Endodermal cell (in vitro differentiated cells): ENCODE measurements at regions not wholly inside any gene's neighbourhood (a gene's known extent, or its start where the extent isn't known, plus 50 kb on each side); places are given as distances from the start of the nearest gene placed in this dataset.

Experiments
- DNase-seq: peaks from one replicate; pipeline ENCODE4 v3.0.0-alpha.2; 2017
- H3K27ac ChIP-seq: 2 replicates; pipeline ENCODE4 v1.5.1; 2013; ENCODE audit warnings: mild to moderate bottlenecking, low read depth, low read length, moderate library complexity
- H3K27me3 ChIP-seq: 2 replicates; pipeline ENCODE4 v1.6.1; 2013; ENCODE audit warnings: mild to moderate bottlenecking, low read length, moderate library complexity; ENCODE audit not compliant: insufficient read depth, control insufficient read depth, poor library complexity, severe bottlenecking
- H3K36me3 ChIP-seq: 2 replicates; pipeline ENCODE4 v1.7.0; 2013; ENCODE audit warnings: mild to moderate bottlenecking, low read length, moderate library complexity; ENCODE audit not compliant: control insufficient read depth, insufficient read depth
- H3K4me1 ChIP-seq: one replicate; pipeline ENCODE4 v1.7.0; 2013; ENCODE audit warnings: low read length; ENCODE audit not compliant: control insufficient read depth, insufficient read depth
- H3K4me3 ChIP-seq: 2 replicates; pipeline ENCODE4 v1.5.1; 2013; ENCODE audit warnings: mild to moderate bottlenecking, low read length, moderate library complexity
- H3K9ac ChIP-seq: 2 replicates; pipeline ENCODE4 v1.6.1; 2013; ENCODE audit warnings: mild to moderate bottlenecking, low read length, moderate library complexity; ENCODE audit not compliant: poor library complexity, severe bottlenecking; ENCODE audit errors: extremely low read depth
- H3K9me3 ChIP-seq: 2 replicates; pipeline ENCODE4 v1.6.1; 2013; ENCODE audit warnings: mild to moderate bottlenecking, low read length, moderate library complexity; ENCODE audit not compliant: control insufficient read depth
- H3K27ac Mint-ChIP-seq: 2 replicates; pipeline ENCODE4 v1.8.0; 2020; ENCODE audit warnings: mixed read lengths
- H3K27me3 Mint-ChIP-seq: 2 replicates; pipeline ENCODE4 v1.8.0; 2021; ENCODE audit warnings: mild to moderate bottlenecking, mixed read lengths; ENCODE audit not compliant: insufficient read depth
- H3K36me3 Mint-ChIP-seq: 2 replicates; pipeline ENCODE4 v1.8.0; 2020; ENCODE audit warnings: low read depth, mixed read lengths
- H3K4me1 Mint-ChIP-seq: 2 replicates; pipeline ENCODE4 v1.8.0; 2020; ENCODE audit warnings: mixed read lengths
- H3K4me3 Mint-ChIP-seq: 2 replicates; pipeline ENCODE4 v1.8.0; 2020; ENCODE audit warnings: mild to moderate bottlenecking, moderate library complexity, mixed read lengths
- H3K9me3 Mint-ChIP-seq: 2 replicates; pipeline ENCODE4 v1.8.0; 2020; ENCODE audit warnings: mild to moderate bottlenecking, mixed read lengths
- CTCF ChIP-seq: fragments of 200-600 bp; sonication (generic); conservative IDR thresholded peaks from 2 replicates; pipeline ENCODE4 v1.5.0; 2021; ENCODE audit warnings: antibody characterized with exemption, mild to moderate bottlenecking
- WGBS, 2 experiments: methylation state at CpG; one replicate each; pipeline versions ENCODE4 v1.1.5 to v1.1.7; 2013; ENCODE audit warnings: missing lambda C conversion rate in 2 of 2, mixed read lengths in 1 of 2; ENCODE audit not compliant: insufficient coverage in 1 of 2, insufficient read length in 1 of 2; 5-methylcytosine and 5-hydroxymethylcytosine counted together

GRCh38 chr13:83201506-83201905 lies 680.8 kb downstream of the SLITRK1 start:
- TF ChIP-seq CTCF, result no peak

GRCh38 chr13:83197316-83197715 lies 685.0 kb downstream of the SLITRK1 start:
- WGBS, 2 experiments, result 90% methylated on average over 2 of the region's 3 CpGs

More at GRCh38 chr13:83201506-83201905, 680.8 kb downstream of the SLITRK1 start:
- peaks cover 7% of the 10 kb centered on the region for H3K9me3 ChIP-seq
- Mint-ChIP-seq H3K9me3 (peaks cover 3% of the 10 kb centered on the region), H3K27me3 (no peaks in the 10 kb centered on the region), H3K4me1 (peaks cover 7% of the 10 kb centered on the region), H3K36me3 (no peaks in the 10 kb centered on the region), H3K27ac (no peak overlapping the region), H3K4me3 (no peak overlapping the region)
- no peak overlapping the region for H3K9ac ChIP-seq
- H3K4me3 ChIP-seq, result no peak overlapping the region
- no peak overlapping the region for H3K27ac ChIP-seq
- no peaks in the 10 kb centered on the region for H3K27me3 ChIP-seq
- H3K4me1 ChIP-seq, result no peaks in the 10 kb centered on the region
- no peak for DNase-seq
- 92% methylated on average over 2 of the region's 3 CpGs; no CpG with 5 or more reads in 1 of the 2 experiments for WGBS, 2 experiments
- no peaks in the 10 kb centered on the region for H3K36me3 ChIP-seq

DNA sequence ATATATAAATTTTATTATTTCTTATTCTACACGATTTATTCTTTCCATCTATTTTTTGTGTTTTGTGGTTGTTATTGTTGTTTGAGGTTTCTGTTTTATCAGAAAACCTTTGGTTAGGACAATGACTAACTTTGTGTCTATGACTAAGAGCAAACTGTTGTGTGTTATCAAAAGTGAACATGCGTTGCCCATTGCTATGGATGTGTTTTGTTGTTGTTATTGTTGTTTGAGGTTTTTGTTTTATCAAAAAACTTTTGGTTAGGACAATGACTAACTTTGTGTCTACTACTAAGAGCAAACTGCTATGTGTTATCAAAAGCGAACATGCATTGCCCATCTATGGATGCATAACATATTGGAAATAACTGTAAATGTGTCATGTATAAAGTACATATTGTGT lies 692.3 kb downstream of the SLITRK1 start:
- Mint-ChIP-seq H3K27me3 (no peaks in the 10 kb centered on the region), H3K36me3 (no peaks in the 10 kb centered on the region), H3K4me1 (no peaks in the 10 kb centered on the region), H3K9me3 (peaks cover 19% of the 10 kb centered on the region), H3K4me3 (no peak overlapping the region), H3K27ac (no peak overlapping the region)
- no peak overlapping the region for H3K9ac ChIP-seq
- TF ChIP-seq CTCF, result no peak
- DNase-seq, result no peak
- no peak overlapping the region for H3K4me3 ChIP-seq
- H3K4me1 ChIP-seq, result no peaks in the 10 kb centered on the region
- no peaks in the 10 kb centered on the region for H3K27me3 ChIP-seq
- WGBS, 2 experiments, result 68% methylated on average over 2 of the region's 3 CpGs; no CpG with 5 or more reads in 1 of the 2 experiments
- H3K9me3 ChIP-seq, result no peaks in the 10 kb centered on the region
- no peaks in the 10 kb centered on the region for H3K36me3 ChIP-seq
- no peak overlapping the region for H3K27ac ChIP-seq

More at GRCh38 chr13:83197316-83197715, 685.0 kb downstream of the SLITRK1 start:
- H3K9me3 ChIP-seq, result no peaks in the 10 kb centered on the region
- no peaks in the 10 kb centered on the region for H3K27me3 ChIP-seq
- no peak overlapping the region for H3K9ac ChIP-seq
- no peaks in the 10 kb centered on the region for H3K36me3 ChIP-seq
- no peak for TF ChIP-seq CTCF
- DNase-seq, result no peak
- Mint-ChIP-seq H3K4me3 (no peak overlapping the region), H3K27me3 (no peaks in the 10 kb centered on the region), H3K4me1 (no peaks in the 10 kb centered on the region), H3K9me3 (no peaks in the 10 kb centered on the region), H3K27ac (no peak overlapping the region), H3K36me3 (no peaks in the 10 kb centered on the region)
- no peak overlapping the region for H3K4me3 ChIP-seq
- H3K27ac ChIP-seq, result no peak overlapping the region
- H3K4me1 ChIP-seq, result no peaks in the 10 kb centered on the region
